GM18505 (cell line): ENCODE measurements at regions not wholly inside any gene's neighbourhood (a gene's known extent, or its start where the extent isn't known, plus 50 kb on each side); places are given as distances from the start of the nearest gene placed in this dataset.

Source experiments
- ATAC-seq: cut with Tn5 transposase; IDR thresholded peaks from one replicate; pipeline ENCODE4 v1.9.1; 2021; ENCODE audit not compliant: unreplicated experiment
- POLR2A ChIP-seq: IDR thresholded peaks from 4 replicates; pipeline ENCODE4 v1.6.1; 2011; ENCODE audit warnings: borderline replicate concordance; ENCODE audit not compliant: insufficient read depth, insufficient read length; ENCODE audit errors: extremely low read depth

- TF ChIP-seq POLR2A, result no peak
- no peak for ATAC-seq
These were observed 58.4 kb downstream of the SLC25A47 start for GRCh38 chr14:100381395-100382105.

GRCh38 chr14:100382106-100382455, 58.9 kb downstream of the SLC25A47 start:
- no peak for ATAC-seq
- TF ChIP-seq POLR2A, result no peak

GRCh38 chr14:100383727-100384158, 60.6 kb downstream of the SLC25A47 start:
- no peak for TF ChIP-seq POLR2A
- ATAC-seq, result no peak

- ATAC-seq, result no peak
- no peak for TF ChIP-seq POLR2A
These were observed 61.1 kb downstream of the SLC25A47 start for GRCh38 chr14:100384277-100384676.

- no peak for TF ChIP-seq POLR2A
- no peak for ATAC-seq
These were observed 62.0 kb downstream of the SLC25A47 start for GRCh38 chr14:100384819-100385813.

GRCh38 chr14:100386121-100386520, 63.0 kb downstream of the SLC25A47 start:
- no peak for TF ChIP-seq POLR2A
- no peak for ATAC-seq

- no peak for ATAC-seq
- TF ChIP-seq POLR2A, result no peak
These were observed 63.7 kb downstream of the SLC25A47 start for GRCh38 chr14:100386846-100387245.

GRCh38 chr14:100387450-100387849, 64.3 kb downstream of the SLC25A47 start:
- TF ChIP-seq POLR2A, result no peak
- no peak for ATAC-seq

- ATAC-seq, result no peak
- no peak for TF ChIP-seq POLR2A
These were observed 65.2 kb downstream of the SLC25A47 start for GRCh38 chr14:100388103-100389054.

GRCh38 chr14:100389497-100390104, 66.5 kb downstream of the SLC25A47 start:
- TF ChIP-seq POLR2A, result no peak
- no peak for ATAC-seq

- TF ChIP-seq POLR2A, result no peak
- no peak for ATAC-seq
These were observed 68.0 kb downstream of the SLC25A47 start for GRCh38 chr14:100391173-100391572.

- TF ChIP-seq POLR2A, result no peak
- no peak for ATAC-seq
These were observed 68.6 kb downstream of the SLC25A47 start for GRCh38 chr14:100391724-100392123.
